GM12875 (cell line): ENCODE measurements at regions not wholly inside any gene's neighbourhood (a gene's known extent, or its start where the extent isn't known, plus 50 kb on each side); places are given as distances from the start of the nearest gene placed in this dataset.
"Not testable (repeated sequence)": the region's sequence is repeated elsewhere in the genome, so short reads cannot be mapped to it uniquely, and the experiment has no call there.

Source experiments
- H3K4me3 ChIP-seq: one replicate; pipeline ENCODE4 v1.5.1; 2011; ENCODE audit warnings: low read depth, low read length, control low read depth
- CTCF ChIP-seq: IDR thresholded peaks from 2 replicates; pipeline ENCODE4 v1.5.1; 2011; ENCODE audit warnings: low read depth, mild to moderate bottlenecking, control low read depth, inconsistent platforms, low read length, moderate library complexity, borderline replicate concordance; ENCODE audit not compliant: insufficient read depth

- H3K4me3 ChIP-seq: no peak overlapping the region
These were observed 111.2 kb upstream of the ZNF827 start for GRCh38 chr4:146049802-146050201.

GRCh38 chr4:146047768-146048167 lies 109.1 kb upstream of the ZNF827 start:
- H3K4me3 ChIP-seq: not testable (repeated sequence)

More at GRCh38 chr4:146049802-146050201, 111.2 kb upstream of the ZNF827 start:
- TF ChIP-seq CTCF: no peak

GRCh38 chr4:146041139-146042004 lies 102.7 kb upstream of the ZNF827 start:
- TF ChIP-seq CTCF: no peak
- H3K4me3 ChIP-seq: no peak overlapping the region

GRCh38 chr4:146040623-146041022 lies 102.0 kb upstream of the ZNF827 start:
- TF ChIP-seq CTCF: no peak
- no peak overlapping the region for H3K4me3 ChIP-seq

GRCh38 chr4:146033149-146033548 lies 94.5 kb upstream of the ZNF827 start:
- TF ChIP-seq CTCF: no peak
- H3K4me3 ChIP-seq: no peak overlapping the region

GRCh38 chr4:146032234-146032860 lies 93.7 kb upstream of the ZNF827 start:
- no peak for TF ChIP-seq CTCF
- no peak overlapping the region for H3K4me3 ChIP-seq

GRCh38 chr4:146029939-146030710 lies 91.5 kb upstream of the ZNF827 start:
- TF ChIP-seq CTCF: no peak
- H3K4me3 ChIP-seq: peak overlapping the region; percentile 8
